ENCODE measurements at regions not wholly inside any gene's neighbourhood (a gene's known extent, or its start where the extent isn't known, plus 50 kb on each side); places are given as distances from the start of the nearest gene placed in this dataset.

GRCh38 chr4:18749391-18749790 is 727.8 kb upstream of the LCORL start:
- intact Hi-C loops (cut with micrococcal nuclease; ENCODE audit: unreplicated experiment) (no loop called here), in situ Hi-C loops (cut with HindIII; ENCODE audit: extremely low pct_ligation_motif_present, low pct_unique_long_range_greater_than_20kb) (no loop called here)
- H3K27ac ChIP-seq (ENCODE audit: extremely low read length, insufficient read depth, low read length): no peak overlapping the region
- H3K79me2 ChIP-seq (ENCODE audit: insufficient read depth, low read length): no peaks in the 10 kb centered on the region
- BruUV-seq (replicated peaks): no TSS peak
- peaks cover 86% of the 10 kb centered on the region for H3K9me3 ChIP-seq (ENCODE audit: low read length)
- no peak for ATAC-seq
- FAIRE-seq: no peak
- H2AFZ ChIP-seq (ENCODE audit: low read length): no peak overlapping the region
- H3K4me1 ChIP-seq (ENCODE audit: insufficient read depth, low read length): no peaks in the 10 kb centered on the region
- no peaks in the 10 kb centered on the region for H3K27me3 ChIP-seq (ENCODE audit: control insufficient read depth in 1 of 2, insufficient read depth in 2 of 2, low read length in 2 of 2)
- TF ChIP-seq, protein P1, sequence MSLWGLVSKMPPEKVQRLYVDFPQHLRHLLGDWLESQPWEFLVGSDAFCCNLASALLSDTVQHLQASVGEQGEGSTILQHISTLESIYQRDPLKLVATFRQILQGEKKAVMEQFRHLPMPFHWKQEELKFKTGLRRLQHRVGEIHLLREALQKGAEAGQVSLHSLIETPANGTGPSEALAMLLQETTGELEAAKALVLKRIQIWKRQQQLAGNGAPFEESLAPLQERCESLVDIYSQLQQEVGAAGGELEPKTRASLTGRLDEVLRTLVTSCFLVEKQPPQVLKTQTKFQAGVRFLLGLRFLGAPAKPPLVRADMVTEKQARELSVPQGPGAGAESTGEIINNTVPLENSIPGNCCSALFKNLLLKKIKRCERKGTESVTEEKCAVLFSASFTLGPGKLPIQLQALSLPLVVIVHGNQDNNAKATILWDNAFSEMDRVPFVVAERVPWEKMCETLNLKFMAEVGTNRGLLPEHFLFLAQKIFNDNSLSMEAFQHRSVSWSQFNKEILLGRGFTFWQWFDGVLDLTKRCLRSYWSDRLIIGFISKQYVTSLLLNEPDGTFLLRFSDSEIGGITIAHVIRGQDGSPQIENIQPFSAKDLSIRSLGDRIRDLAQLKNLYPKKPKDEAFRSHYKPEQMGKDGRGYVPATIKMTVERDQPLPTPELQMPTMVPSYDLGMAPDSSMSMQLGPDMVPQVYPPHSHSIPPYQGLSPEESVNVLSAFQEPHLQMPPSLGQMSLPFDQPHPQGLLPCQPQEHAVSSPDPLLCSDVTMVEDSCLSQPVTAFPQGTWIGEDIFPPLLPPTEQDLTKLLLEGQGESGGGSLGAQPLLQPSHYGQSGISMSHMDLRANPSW (CRISPR knock-in tag; IDR thresholded peaks at IDR 0.05; ENCODE audit: borderline replicate concordance): no peak
- TF ChIP-seq HNRNPUL1 (IDR thresholded peaks at IDR 0.05; ENCODE audit: low read depth, low read length) (no peak), GPN1 (CRISPR knock-in tag; IDR thresholded peaks at IDR 0.05; ENCODE audit: borderline replicate concordance) (no peak)
- no peak overlapping the region for H3K4me3 ChIP-seq (replicated peaks in 1 of 3; ENCODE audit: insufficient read depth in 1 of 3, low read depth in 2 of 3, low read length in 3 of 3)
- no peak for DNase-seq (ENCODE audit: low spot score)
- POLR2A ChIA-PET: no interaction called here
- no peaks in the 10 kb centered on the region for H3K36me3 ChIP-seq (replicated peaks in 1 of 2; ENCODE audit: control insufficient read depth in 1 of 2, insufficient read depth in 2 of 2, low read length in 2 of 2)
- 21% methylated on average over 2 of the region's 2 CpGs for WGBS (ENCODE audit: low lambda C conversion rate)
- no peak overlapping the region for H3K9ac ChIP-seq (ENCODE audit: insufficient read depth, low read depth, low read length)
- CTCF ChIA-PET (ENCODE audit: low intra/inter-chr PET ratio, low total read pairs): no interaction called here
- no peaks in the 10 kb centered on the region for H4K20me1 ChIP-seq (ENCODE audit: insufficient read depth, low read length)
- H3K4me2 ChIP-seq (ENCODE audit: low read depth, low read length): no peak overlapping the region

GRCh38 chr4:18736551-18736950 is 715.0 kb upstream of the LCORL start:
- intact Hi-C loops (cut with micrococcal nuclease; ENCODE audit: unreplicated experiment): no loop called here
- no peak overlapping the region for H3K4me2 ChIP-seq (ENCODE audit: low read depth, low read length)
- no peak for DNase-seq (ENCODE audit: low spot score)
- H3K9ac ChIP-seq (ENCODE audit: insufficient read depth, low read depth, low read length): no peak overlapping the region
- H3K27me3 ChIP-seq (ENCODE audit: control insufficient read depth in 1 of 2, insufficient read depth in 2 of 2, low read length in 2 of 2): no peaks in the 10 kb centered on the region
- no peak overlapping the region for H3K27ac ChIP-seq (ENCODE audit: extremely low read length, insufficient read depth, low read length)
- no peak for ATAC-seq
- POLR2A ChIA-PET: no interaction called here
- no peak for FAIRE-seq
- BruUV-seq (replicated peaks): no TSS peak
- in situ Hi-C loops (cut with HindIII; ENCODE audit: extremely low pct_ligation_motif_present, low pct_unique_long_range_greater_than_20kb): no loop called here
- H3K36me3 ChIP-seq (replicated peaks in 1 of 2; ENCODE audit: control insufficient read depth in 1 of 2, insufficient read depth in 2 of 2, low read length in 2 of 2): no peaks in the 10 kb centered on the region
- no peak overlapping the region for H2AFZ ChIP-seq (ENCODE audit: low read length)
- no peak overlapping the region for H3K4me3 ChIP-seq (replicated peaks in 1 of 3; ENCODE audit: insufficient read depth in 1 of 3, low read depth in 2 of 3, low read length in 3 of 3)
- peaks cover 66% of the 10 kb centered on the region for H3K9me3 ChIP-seq (ENCODE audit: low read length)
- H3K79me2 ChIP-seq (ENCODE audit: insufficient read depth, low read length): no peaks in the 10 kb centered on the region
- CTCF ChIA-PET (ENCODE audit: low intra/inter-chr PET ratio, low total read pairs): no interaction called here
- H3K4me1 ChIP-seq (ENCODE audit: insufficient read depth, low read length): no peaks in the 10 kb centered on the region
- H4K20me1 ChIP-seq (ENCODE audit: insufficient read depth, low read length): no peaks in the 10 kb centered on the region
- TF ChIP-seq ETV5 (CRISPR knock-in tag; IDR thresholded peaks at IDR 0.05; ENCODE audit: borderline replicate concordance) (no peak), ZNF33A (CRISPR knock-in tag; IDR thresholded peaks at IDR 0.05; ENCODE audit: borderline replicate concordance) (no peak), ZFP90 (CRISPR knock-in tag; IDR thresholded peaks at IDR 0.05; ENCODE audit: borderline replicate concordance) (no peak), ZNF30 (CRISPR knock-in tag; IDR thresholded peaks at IDR 0.05) (no peak), ZBTB20 (CRISPR knock-in tag; IDR thresholded peaks at IDR 0.05; ENCODE audit: borderline replicate concordance, low read depth) (no peak), ZNF703 (CRISPR knock-in tag; IDR thresholded peaks at IDR 0.05; ENCODE audit: borderline replicate concordance) (no peak), HNRNPK (IDR thresholded peaks at IDR 0.05; ENCODE audit: low read depth, low read length, poor library complexity, severe bottlenecking) (no peak), HMG20B (CRISPR knock-in tag; conservative IDR thresholded peaks at IDR 0.05) (no peak), KDM4B (CRISPR knock-in tag; IDR thresholded peaks at IDR 0.05) (no peak), NFE2L2 (IDR thresholded peaks at IDR 0.05; ENCODE audit: low read length) (no peak), FOXJ3 (CRISPR knock-in tag; IDR thresholded peaks at IDR 0.05; ENCODE audit: borderline replicate concordance) (no peak), FOXA1 (IDR thresholded peaks at IDR 0.05) (no peak), FOXA1 (CRISPR knock-in tag; IDR thresholded peaks at IDR 0.05) (no peak)
- TF ChIP-seq, protein P2, sequence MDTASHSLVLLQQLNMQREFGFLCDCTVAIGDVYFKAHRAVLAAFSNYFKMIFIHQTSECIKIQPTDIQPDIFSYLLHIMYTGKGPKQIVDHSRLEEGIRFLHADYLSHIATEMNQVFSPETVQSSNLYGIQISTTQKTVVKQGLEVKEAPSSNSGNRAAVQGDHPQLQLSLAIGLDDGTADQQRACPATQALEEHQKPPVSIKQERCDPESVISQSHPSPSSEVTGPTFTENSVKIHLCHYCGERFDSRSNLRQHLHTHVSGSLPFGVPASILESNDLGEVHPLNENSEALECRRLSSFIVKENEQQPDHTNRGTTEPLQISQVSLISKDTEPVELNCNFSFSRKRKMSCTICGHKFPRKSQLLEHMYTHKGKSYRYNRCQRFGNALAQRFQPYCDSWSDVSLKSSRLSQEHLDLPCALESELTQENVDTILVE (CRISPR knock-in tag; IDR thresholded peaks at IDR 0.05): no peak

All from HepG2 (cell line).